ENCODE measurements at regions not wholly inside any gene's neighbourhood (a gene's known extent, or its start where the extent isn't known, plus 50 kb on each side); places are given as distances from the start of the nearest gene placed in this dataset.

DNA sequence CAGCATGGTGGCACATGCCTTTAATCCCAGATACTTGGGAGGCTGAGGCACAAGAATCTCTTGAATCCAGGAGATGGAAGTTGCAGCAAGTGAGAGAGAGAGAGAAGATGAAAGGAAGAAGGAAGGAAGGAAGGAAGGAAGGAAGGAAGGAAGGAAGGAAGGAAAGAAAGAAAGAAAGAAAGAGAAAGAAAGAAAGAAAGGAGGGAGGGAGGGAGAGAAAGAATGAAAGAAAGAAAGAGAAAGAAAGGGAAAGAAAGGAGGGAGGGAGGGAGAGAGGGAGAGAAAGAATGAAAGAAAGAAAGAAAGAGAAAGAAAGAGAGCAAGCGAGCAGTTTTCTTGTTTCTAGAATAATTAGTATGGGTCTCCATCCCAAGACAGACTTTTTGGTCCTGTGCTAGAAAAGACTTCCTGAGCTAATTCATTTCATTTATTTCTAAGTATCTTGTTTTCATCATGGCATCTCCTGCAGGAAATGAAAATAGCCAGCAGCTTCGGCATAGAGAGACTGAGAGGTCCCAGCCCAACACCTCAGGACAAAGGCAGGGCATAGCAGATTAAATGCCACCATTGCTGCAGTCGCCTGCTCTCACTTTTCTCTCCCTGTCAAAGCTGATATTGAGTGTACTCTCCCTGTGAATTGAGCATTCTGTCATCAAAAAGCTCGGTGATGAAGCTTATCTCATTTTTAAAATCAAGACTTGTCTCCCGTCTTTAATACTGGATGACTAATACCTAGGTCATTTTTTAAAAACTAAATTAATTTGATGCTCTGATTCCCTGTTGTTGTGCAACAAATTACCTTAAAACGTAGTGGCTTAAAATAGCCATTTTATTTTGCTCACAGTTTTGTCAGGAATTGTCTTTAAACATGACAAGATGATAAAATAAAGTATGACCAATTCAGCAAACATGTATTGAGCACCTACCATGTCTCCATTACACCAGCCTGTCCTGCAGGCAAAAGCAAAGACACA is 91.8 kb upstream of the ADRA1B start:
- TF ChIP-seq HNF4A (conservative IDR thresholded peaks at IDR 0.05) = no peak
- TF ChIP-seq, protein P1, sequence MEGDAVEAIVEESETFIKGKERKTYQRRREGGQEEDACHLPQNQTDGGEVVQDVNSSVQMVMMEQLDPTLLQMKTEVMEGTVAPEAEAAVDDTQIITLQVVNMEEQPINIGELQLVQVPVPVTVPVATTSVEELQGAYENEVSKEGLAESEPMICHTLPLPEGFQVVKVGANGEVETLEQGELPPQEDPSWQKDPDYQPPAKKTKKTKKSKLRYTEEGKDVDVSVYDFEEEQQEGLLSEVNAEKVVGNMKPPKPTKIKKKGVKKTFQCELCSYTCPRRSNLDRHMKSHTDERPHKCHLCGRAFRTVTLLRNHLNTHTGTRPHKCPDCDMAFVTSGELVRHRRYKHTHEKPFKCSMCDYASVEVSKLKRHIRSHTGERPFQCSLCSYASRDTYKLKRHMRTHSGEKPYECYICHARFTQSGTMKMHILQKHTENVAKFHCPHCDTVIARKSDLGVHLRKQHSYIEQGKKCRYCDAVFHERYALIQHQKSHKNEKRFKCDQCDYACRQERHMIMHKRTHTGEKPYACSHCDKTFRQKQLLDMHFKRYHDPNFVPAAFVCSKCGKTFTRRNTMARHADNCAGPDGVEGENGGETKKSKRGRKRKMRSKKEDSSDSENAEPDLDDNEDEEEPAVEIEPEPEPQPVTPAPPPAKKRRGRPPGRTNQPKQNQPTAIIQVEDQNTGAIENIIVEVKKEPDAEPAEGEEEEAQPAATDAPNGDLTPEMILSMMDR (IDR thresholded peaks at IDR 0.05; ENCODE audit: low read depth, low read length, missing input control) = no peak
- no peak for TF ChIP-seq GABPA (IDR thresholded peaks at IDR 0.05 in 1 of 2, conservative IDR thresholded peaks at IDR 0.05 in 1 of 2)
- no peak for TF ChIP-seq ATF3 (IDR thresholded peaks at IDR 0.05)
- TF ChIP-seq RXRA (IDR thresholded peaks at IDR 0.05) = no peak
- no peak for TF ChIP-seq JUND (IDR thresholded peaks at IDR 0.05)
- TF ChIP-seq RAD21 (IDR thresholded peaks at IDR 0.05) = no peak
- TF ChIP-seq, protein P2, sequence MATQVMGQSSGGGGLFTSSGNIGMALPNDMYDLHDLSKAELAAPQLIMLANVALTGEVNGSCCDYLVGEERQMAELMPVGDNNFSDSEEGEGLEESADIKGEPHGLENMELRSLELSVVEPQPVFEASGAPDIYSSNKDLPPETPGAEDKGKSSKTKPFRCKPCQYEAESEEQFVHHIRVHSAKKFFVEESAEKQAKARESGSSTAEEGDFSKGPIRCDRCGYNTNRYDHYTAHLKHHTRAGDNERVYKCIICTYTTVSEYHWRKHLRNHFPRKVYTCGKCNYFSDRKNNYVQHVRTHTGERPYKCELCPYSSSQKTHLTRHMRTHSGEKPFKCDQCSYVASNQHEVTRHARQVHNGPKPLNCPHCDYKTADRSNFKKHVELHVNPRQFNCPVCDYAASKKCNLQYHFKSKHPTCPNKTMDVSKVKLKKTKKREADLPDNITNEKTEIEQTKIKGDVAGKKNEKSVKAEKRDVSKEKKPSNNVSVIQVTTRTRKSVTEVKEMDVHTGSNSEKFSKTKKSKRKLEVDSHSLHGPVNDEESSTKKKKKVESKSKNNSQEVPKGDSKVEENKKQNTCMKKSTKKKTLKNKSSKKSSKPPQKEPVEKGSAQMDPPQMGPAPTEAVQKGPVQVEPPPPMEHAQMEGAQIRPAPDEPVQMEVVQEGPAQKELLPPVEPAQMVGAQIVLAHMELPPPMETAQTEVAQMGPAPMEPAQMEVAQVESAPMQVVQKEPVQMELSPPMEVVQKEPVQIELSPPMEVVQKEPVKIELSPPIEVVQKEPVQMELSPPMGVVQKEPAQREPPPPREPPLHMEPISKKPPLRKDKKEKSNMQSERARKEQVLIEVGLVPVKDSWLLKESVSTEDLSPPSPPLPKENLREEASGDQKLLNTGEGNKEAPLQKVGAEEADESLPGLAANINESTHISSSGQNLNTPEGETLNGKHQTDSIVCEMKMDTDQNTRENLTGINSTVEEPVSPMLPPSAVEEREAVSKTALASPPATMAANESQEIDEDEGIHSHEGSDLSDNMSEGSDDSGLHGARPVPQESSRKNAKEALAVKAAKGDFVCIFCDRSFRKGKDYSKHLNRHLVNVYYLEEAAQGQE (IDR thresholded peaks at IDR 0.05) = no peak
- no peak for TF ChIP-seq TAF1 (conservative IDR thresholded peaks at IDR 0.05)
